HG03196 (cell line): ENCODE measurements at regions not wholly inside any gene's neighbourhood (a gene's known extent, or its start where the extent isn't known, plus 50 kb on each side); places are given as distances from the start of the nearest gene placed in this dataset.

Source experiments
- ATAC-seq: cut with Tn5 transposase; IDR thresholded peaks from one replicate; pipeline ENCODE4 v1.9.1; 2021; ENCODE audit not compliant: unreplicated experiment

- no peak for ATAC-seq
These were observed 388.7 kb upstream of the TBX3 start for GRCh38 chr12:115072712-115073111.

DNA sequence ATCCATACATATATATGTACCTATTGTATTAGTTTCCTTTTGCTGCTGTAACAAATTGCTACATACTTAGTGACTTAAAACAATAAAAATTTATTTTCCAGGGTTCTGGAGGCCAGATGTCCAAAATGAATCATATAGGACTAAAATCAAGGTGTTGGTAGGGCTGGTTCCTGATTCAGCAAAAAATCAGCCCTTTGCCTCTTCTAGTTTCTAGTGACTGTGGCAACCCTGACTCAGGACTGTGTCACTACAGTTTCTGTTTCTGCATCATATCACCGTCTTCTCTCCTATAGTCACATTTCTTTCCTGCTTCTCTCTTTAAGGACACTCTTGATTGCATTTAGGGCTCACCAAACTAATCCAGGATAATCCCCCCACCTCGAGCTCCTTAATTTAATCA is 386.3 kb upstream of the TBX3 start:
- ATAC-seq = no peak

DNA sequence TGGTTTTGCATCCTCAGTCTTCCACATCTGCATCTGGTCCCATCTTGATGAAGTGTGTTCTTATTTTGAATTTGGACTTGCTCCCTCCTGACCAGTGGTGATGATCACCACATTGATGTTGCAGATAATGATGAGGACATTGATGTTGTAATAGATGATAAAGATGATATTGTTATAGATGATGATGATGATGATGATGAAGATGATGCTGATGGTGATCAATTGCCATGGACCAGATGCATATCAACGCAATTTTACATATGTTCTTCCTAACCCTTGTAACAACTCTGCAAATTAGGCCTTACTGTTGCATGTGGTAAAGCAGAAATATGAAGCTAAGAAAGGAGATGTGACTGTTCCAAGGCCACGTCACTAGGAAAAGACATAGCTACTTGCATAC is 380.3 kb upstream of the TBX3 start:
- ATAC-seq = no peak

- ATAC-seq = no peak
These were observed 378.8 kb upstream of the TBX3 start for GRCh38 chr12:115062741-115063140.

GRCh38 chr12:115060477-115061168 is 376.6 kb upstream of the TBX3 start:
- no peak for ATAC-seq

DNA sequence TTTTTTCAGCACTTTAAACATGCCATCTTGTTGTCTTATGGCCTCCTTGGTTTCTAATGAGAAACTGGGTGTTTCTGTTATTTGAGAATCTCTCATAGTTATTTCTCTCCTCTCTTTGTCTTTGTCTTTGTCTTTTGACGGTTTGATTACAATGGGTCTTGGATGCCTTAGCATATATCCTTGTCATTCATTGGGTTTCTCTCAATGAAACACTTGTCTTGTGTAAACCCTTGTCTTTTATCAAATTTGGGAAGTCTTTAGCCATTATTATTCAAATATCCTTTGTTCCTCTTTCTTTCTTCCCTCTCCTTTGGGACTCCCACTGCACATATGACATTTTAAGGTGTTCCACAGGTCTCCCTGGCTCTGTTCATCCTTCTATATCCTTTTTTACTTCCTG is 373.5 kb upstream of the TBX3 start:
- no peak for ATAC-seq

DNA sequence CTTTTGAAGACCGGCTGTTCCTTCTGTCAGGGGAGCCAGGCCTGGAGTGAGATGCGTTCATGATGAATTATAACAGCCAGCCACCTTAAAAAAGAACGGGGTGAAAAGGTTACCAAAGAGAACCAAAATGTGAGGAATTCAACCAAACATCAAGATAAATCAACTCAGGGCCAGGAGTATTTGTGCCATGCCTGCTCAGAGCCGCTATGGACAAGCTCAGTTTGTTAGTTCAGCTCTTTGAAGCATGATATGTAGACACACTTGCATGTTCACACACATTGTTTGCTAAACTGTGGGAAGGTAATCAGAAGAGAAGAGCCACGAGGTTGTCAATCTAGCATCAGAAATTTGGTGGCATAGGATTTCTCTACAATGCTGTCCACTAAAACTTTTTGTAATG is 367.4 kb upstream of the TBX3 start:
- no peak for ATAC-seq

DNA sequence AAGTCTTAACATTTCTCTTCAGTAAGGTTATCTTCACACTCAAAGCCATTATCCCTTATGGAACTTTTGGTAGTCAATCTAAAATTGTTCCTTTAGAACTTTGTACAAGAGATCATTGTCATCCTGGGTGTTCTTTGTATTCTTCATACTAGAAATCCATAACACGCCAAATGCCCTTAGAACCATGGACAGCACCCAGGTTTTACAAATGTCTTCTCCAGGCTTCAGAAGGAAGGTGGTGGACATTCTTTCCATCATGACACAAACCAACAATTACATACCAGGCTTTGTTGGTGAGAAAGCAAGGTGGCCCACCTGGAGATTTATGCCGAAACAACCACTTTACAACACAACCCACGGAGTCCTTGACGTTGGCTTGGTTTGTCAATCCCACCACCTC is 365.6 kb upstream of the TBX3 start:
- ATAC-seq = no peak

DNA sequence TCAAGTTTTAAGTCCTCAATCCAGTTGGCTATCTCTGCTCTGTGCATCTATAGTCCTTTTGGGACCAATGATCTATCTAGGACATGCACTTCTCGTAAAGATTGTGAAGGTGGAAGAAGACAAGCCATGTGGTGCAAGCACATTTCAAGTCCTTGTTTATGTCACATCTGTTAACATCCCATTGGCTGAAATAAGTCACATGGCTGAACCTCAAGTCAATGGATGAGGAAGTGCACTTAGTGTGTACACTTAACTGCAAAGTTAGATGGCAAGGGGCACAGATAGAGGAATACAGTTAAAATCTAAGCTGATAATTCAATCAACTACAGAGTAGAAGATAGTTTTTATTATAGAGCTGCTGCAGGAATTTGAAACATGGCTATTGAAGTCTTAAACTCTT is 362.8 kb upstream of the TBX3 start:
- ATAC-seq = no peak

DNA sequence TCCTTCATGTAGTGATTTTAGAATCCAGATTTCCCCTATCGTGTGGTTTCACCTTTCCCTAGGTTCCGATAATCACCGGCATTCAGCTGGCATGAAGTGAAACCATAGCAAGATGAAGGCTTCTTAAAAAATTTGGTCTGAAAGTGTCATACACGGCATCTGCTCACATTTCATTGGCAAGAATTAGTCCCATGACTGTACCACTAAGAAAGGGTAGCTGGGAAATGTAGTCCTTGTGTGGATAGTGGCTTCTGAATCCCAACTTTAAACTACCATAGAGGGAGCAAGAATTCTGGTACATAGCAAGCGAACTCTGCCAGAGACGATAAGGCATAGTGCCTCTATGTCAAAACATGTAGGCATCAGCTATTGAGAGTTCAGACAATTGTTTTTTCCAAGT is 360.1 kb upstream of the TBX3 start:
- no peak for ATAC-seq

GRCh38 chr12:115043079-115043478 is 359.1 kb upstream of the TBX3 start:
- no peak for ATAC-seq

DNA sequence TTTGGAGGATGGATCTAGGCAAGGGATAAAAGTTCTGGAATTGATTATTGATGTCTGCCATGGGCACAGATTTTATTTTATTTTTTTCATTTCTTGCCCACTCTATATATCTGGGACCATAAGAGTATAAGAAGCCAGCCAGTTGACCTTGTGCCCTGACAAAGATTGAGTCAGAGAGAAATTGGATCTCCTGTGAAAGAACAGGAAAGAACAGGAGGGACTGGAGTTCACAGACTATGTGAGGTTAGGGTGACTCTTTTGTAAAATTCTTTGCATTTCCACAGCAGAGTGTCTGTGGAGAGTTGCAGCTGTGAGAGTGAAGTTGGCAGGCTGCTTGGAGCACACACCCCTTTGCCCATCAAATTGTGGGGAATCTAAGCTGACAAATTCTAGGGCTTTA is 358.4 kb upstream of the TBX3 start:
- no peak for ATAC-seq

GRCh38 chr12:115037830-115038229 is 353.9 kb upstream of the TBX3 start:
- ATAC-seq = no peak

DNA sequence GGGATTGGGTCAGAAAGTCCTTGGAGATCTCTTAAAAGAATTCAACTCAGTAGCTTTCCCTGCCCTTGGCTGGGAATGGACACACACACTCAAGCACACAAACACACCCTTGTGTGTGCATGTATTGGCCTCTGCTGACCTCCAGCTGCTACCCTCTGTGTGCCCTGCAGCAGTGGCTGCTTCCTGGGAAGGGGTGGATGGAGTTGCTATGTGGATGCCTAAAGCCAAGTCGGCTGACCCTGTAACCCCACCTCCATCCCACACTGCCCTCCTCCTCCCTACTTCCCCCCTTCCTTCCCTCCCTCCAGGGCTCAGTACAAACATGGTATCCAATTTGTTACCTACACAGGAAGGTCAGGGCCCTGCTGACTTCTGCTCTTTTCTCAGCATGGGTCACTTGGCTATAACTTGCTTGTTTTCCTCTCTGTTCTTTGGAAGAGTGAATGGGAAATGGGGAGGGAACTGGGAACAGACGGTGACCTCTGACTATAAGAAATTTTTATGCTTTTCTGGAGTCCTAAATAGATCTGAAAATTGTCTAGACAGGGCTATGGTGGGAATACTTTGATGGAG is 351.6 kb upstream of the TBX3 start:
- ATAC-seq = no peak

- no peak for ATAC-seq
These were observed 348.5 kb upstream of the TBX3 start for GRCh38 chr12:115032521-115032920.

DNA sequence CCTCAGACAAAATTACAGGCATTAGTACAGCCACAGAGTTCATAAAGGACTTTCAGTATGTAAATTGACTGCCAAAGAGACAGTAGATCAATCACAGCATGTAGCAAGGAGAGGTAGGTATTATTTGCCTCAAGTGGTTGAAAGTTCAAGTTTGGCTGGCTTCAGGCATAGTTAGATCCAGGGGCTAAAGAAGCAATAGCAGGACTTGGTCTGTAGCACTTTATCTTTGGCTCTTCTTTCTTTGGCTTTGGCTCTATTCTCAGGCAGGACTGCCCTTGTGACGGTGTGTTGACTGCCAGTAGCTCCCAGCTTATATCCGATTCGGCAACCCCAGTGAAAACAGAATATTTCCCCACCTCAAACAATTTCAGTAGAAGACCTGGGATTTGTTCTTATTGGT is 346.0 kb upstream of the TBX3 start:
- no peak for ATAC-seq

DNA sequence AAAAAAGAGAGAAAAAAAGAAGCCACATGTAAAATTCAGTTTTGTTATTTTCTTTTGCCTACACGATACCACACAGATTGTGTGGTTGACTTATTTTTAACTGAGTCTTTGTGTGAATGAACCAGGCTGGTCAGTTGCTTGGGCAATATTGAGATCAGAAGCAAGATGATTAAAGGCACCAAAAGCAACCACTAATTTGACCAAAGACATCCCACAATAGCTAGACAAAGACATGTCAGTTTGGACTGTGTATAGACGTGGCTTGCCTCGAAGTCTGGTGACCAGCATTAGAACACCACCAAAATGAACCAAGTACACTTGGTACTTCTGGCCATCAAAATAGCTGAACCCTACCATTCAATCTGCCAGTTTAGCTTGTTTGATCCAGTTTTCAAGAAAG is 340.6 kb upstream of the TBX3 start:
- no peak for ATAC-seq

GRCh38 chr12:115023279-115024265 is 339.6 kb upstream of the TBX3 start:
- ATAC-seq = no peak

DNA sequence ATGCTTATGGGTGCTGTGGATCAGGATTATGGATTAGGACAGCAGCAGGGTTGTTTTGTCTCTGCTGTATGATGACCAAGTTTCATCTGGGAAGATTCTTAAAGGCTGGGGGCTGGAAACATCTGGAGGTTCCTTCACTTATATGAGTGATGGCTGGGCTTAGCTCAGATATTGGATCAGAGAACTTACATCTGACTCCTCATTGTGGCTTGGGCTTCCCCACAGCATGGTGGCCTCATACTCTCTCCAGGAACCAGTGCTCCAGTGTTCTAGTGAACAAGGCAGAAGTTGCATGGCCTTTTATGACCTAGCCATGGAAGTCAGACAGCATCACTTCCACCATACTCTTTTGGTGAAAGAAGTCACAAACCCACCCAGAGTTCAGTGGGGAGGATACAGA is 336.1 kb upstream of the TBX3 start:
- ATAC-seq = no peak

- no peak for ATAC-seq
These were observed 333.4 kb upstream of the TBX3 start for GRCh38 chr12:115017346-115017745.

GRCh38 chr12:115013236-115013981 is 329.4 kb upstream of the TBX3 start:
- no peak for ATAC-seq
